Mesenchymal stem cell (in vitro differentiated cells and primary cell): ENCODE measurements at regions not wholly inside any gene's neighbourhood (a gene's known extent, or its start where the extent isn't known, plus 50 kb on each side); places are given as distances from the start of the nearest gene placed in this dataset.

ENCODE experiments used
- DNase-seq: peaks from one replicate; pipeline ENCODE4 v3.0.0-alpha.2; 2013
- H2AFZ ChIP-seq: one replicate; pipeline ENCODE4 v1.6.1; 2013; ENCODE audit warnings: low read depth, mild to moderate bottlenecking, control low read depth, inconsistent platforms, low read length, moderate library complexity
- H2AK5ac ChIP-seq: 2 replicates; pipeline ENCODE4 v1.6.1; 2013; ENCODE audit warnings: low read length, moderate library complexity, mild to moderate bottlenecking, inconsistent platforms; ENCODE audit not compliant: severe bottlenecking
- H2BK120ac ChIP-seq: one replicate; pipeline ENCODE4 v1.6.1; 2013; ENCODE audit warnings: low read depth, mild to moderate bottlenecking, inconsistent platforms, low read length, moderate library complexity
- H2BK12ac ChIP-seq, 2 experiments: one replicate each; pipeline ENCODE4 v1.6.1; 2013; ENCODE audit warnings: inconsistent platforms in 2 of 2, low read length in 2 of 2, mild to moderate bottlenecking in 2 of 2, moderate library complexity in 2 of 2, control low read depth in 1 of 2
- H2BK15ac ChIP-seq: one replicate; pipeline ENCODE4 v1.6.1; 2013; ENCODE audit warnings: mild to moderate bottlenecking, low read depth, inconsistent platforms; ENCODE audit not compliant: poor library complexity, severe bottlenecking
- H2BK5ac ChIP-seq: 2 replicates; pipeline ENCODE4 v1.6.1; 2013; ENCODE audit warnings: low read depth, mild to moderate bottlenecking, low read length, control low read depth, inconsistent platforms; ENCODE audit not compliant: poor library complexity, severe bottlenecking
- H3K14ac ChIP-seq, 2 experiments: one replicate each; pipeline ENCODE4 v1.6.1; 2013; ENCODE audit warnings: inconsistent platforms in 2 of 2, low read length in 2 of 2, control low read depth in 1 of 2, mild to moderate bottlenecking in 1 of 2, moderate library complexity in 1 of 2
- H3K18ac ChIP-seq, 2 experiments: one replicate each; pipeline ENCODE4 v1.6.1; 2013; ENCODE audit warnings: inconsistent platforms in 2 of 2, low read length in 2 of 2, control low read depth in 1 of 2, low read depth in 1 of 2, mild to moderate bottlenecking in 1 of 2
- H3K23ac ChIP-seq, 2 experiments: one replicate each; pipeline ENCODE4 v1.6.1; 2013; ENCODE audit warnings: inconsistent platforms in 2 of 2, low read length in 2 of 2, mild to moderate bottlenecking in 2 of 2, moderate library complexity in 2 of 2, control low read depth in 1 of 2
- H3K27ac ChIP-seq: 2 replicates; pipeline ENCODE4 v1.5.1; 2013; ENCODE audit warnings: mild to moderate bottlenecking, moderate library complexity, low read length, control low read depth, inconsistent platforms; ENCODE audit not compliant: poor library complexity, severe bottlenecking
- H3K27me3 ChIP-seq, 2 experiments: 2 replicates each; pipeline versions ENCODE4 v1.6.1 to v1.7.0; 2013; ENCODE audit warnings: low read length in 2 of 2, mild to moderate bottlenecking in 2 of 2, moderate library complexity in 2 of 2, control low read depth in 1 of 2, inconsistent platforms in 1 of 2; ENCODE audit not compliant: control insufficient read depth in 1 of 2, insufficient read depth in 1 of 2
- H3K36me3 ChIP-seq, 2 experiments: 2 replicates each; pipeline versions ENCODE4 v1.6.1 to v1.7.0; 2013; ENCODE audit warnings: low read length in 2 of 2, control low read depth in 1 of 2, inconsistent platforms in 1 of 2, low read depth in 1 of 2, mild to moderate bottlenecking in 1 of 2; ENCODE audit not compliant: insufficient read depth in 2 of 2, control insufficient read depth in 1 of 2
- H3K4ac ChIP-seq, 2 experiments: one replicate each; pipeline ENCODE4 v1.6.1; 2013; ENCODE audit warnings: inconsistent platforms in 2 of 2, low read length in 2 of 2, mild to moderate bottlenecking in 2 of 2, moderate library complexity in 2 of 2, control low read depth in 1 of 2, low read depth in 1 of 2
- H3K4me1 ChIP-seq: 2 replicates; pipeline ENCODE4 v1.6.1; 2013; ENCODE audit warnings: low read depth, low read length, control low read depth; ENCODE audit not compliant: control insufficient read depth, insufficient read depth
- H3K4me2 ChIP-seq: 2 replicates; pipeline ENCODE4 v1.6.1; 2013; ENCODE audit warnings: low read length, mild to moderate bottlenecking, inconsistent platforms; ENCODE audit not compliant: poor library complexity, severe bottlenecking
- H3K4me3 ChIP-seq, 2 experiments: 2 replicates each; pipeline versions ENCODE4 v1.5.1 to v1.7.0; 2013; ENCODE audit warnings: low read length in 2 of 2, mild to moderate bottlenecking in 2 of 2, control low read depth in 1 of 2, low read depth in 1 of 2; ENCODE audit not compliant: insufficient read depth in 1 of 2
- H3K79me1 ChIP-seq: replicated peaks from 2 replicates; pipeline ENCODE4 v1.6.1; 2013; ENCODE audit warnings: mild to moderate bottlenecking, control low read depth, low read length, inconsistent platforms; ENCODE audit not compliant: poor library complexity, severe bottlenecking
- H3K9ac ChIP-seq: 2 replicates; pipeline ENCODE4 v1.7.0; 2013; ENCODE audit warnings: mild to moderate bottlenecking, low read length, moderate library complexity
- H3K9me3 ChIP-seq: 2 replicates; pipeline ENCODE4 v1.7.0; 2013; ENCODE audit warnings: mild to moderate bottlenecking, low read length; ENCODE audit not compliant: control insufficient read depth
- H4K8ac ChIP-seq: one replicate; pipeline ENCODE4 v1.6.1; 2013; ENCODE audit warnings: inconsistent platforms, mild to moderate bottlenecking, low read length, moderate library complexity
- H4K91ac ChIP-seq: one replicate; pipeline ENCODE4 v1.6.1; 2013; ENCODE audit warnings: mild to moderate bottlenecking, low read length, inconsistent platforms
- WGBS: methylation state at CpG from one replicate; pipeline ENCODE4 v1.1.7; 2013; ENCODE audit warnings: mixed read lengths; 5-methylcytosine and 5-hydroxymethylcytosine counted together

DNA sequence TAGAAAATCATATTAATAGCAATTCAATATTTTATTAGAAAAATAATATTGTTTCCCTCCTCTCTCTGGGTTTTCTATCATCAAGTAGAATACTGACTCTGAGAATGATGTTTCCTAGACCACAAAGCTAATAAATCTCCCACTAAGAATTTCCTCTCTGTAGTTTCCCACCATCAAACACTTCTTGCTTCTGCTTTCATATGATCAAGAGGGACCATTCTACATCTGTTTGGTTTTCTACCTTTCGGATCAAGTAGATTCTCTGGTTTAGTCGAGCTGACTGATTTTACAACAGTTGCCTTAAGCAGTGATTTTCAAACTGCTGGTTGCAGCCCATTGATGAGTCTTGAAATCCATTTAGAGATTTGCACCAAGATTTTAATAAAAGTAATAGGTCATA, 240.2 kb upstream of the PTBP2 start:
- Histone ChIP-seq H3K4me3 (no peak overlapping the region), H2BK120ac (no peak overlapping the region), H3K27ac (no peak overlapping the region), H3K14ac (no peak overlapping the region), H3K9me3 (no peaks in the 10 kb centered on the region), H3K4ac (no peak overlapping the region), H3K9ac (no peak overlapping the region), H2AK5ac (no peak overlapping the region), H3K4me1 (no peaks in the 10 kb centered on the region), H2BK12ac (no peak overlapping the region), H4K91ac (no peak overlapping the region), H3K23ac (no peak overlapping the region), H3K27me3 (no peaks in the 10 kb centered on the region), H2BK5ac (no peak overlapping the region), H3K4me2 (no peak overlapping the region), H3K18ac (no peak overlapping the region), H3K36me3 (no peaks in the 10 kb centered on the region), H4K8ac (no peak overlapping the region), H3K79me1 (no peaks in the 10 kb centered on the region), H2AFZ (no peak overlapping the region), H2BK15ac (no peak overlapping the region)
- DNase-seq: no peak
- 100% methylated on average over 2 of the region's 2 CpGs for WGBS

DNA sequence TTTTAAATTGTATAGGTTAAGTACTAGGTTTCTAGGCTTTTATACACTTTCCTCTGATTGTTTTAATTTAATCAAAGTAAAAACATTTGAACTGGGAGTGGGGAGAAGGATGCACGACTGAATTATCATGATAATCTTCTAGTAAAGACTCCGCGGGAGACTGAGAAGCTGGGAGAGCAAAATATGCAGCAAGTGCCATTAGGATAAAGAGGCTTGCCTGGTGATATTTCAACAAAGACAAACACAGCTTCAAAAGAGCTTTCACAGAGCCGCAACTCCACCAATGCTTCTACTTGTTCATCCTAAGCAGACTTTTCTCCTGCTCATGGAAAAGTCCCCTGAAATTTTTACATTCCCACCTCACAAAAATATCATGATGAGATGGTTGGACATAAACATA, 239.0 kb upstream of the PTBP2 start:
- WGBS: 37% methylated on average over 4 of the region's 4 CpGs

DNA sequence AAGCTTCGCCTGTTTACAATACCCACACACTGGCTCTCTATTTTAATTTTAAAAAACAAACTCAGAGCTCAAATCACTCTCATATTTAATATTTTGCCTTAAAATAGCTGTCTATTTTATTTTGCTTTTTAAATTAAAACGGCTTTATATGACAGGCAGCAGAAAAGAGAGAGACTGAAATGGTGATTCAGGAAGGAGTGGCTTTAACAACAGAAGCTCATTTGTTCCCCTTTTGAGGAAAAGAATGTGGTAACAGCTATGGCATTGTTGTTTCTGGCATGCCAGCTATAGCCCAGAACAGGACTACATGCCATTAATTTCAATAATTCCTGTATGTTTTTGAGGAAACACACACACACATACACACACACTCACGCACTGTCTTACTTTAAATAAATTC, 234.2 kb upstream of the PTBP2 start:
- Histone ChIP-seq H3K23ac (no peak overlapping the region), H4K8ac (no peak overlapping the region), H2BK5ac (no peak overlapping the region), H3K18ac (no peak overlapping the region), H2BK12ac (no peak overlapping the region), H3K79me1 (no peaks in the 10 kb centered on the region), H3K4ac (no peak overlapping the region), H3K9me3 (no peaks in the 10 kb centered on the region), H3K36me3 (no peaks in the 10 kb centered on the region), H3K27ac (no peak overlapping the region), H2AFZ (no peak overlapping the region), H2BK15ac (no peak overlapping the region), H2BK120ac (no peak overlapping the region), H4K91ac (no peak overlapping the region), H3K27me3 (no peaks in the 10 kb centered on the region), H3K14ac (no peak overlapping the region), H3K9ac (no peak overlapping the region), H3K4me2 (no peak overlapping the region), H2AK5ac (no peak overlapping the region), H3K4me1 (no peaks in the 10 kb centered on the region), H3K4me3 (no peak overlapping the region)
- 94% methylated on average over 2 of the region's 3 CpGs for WGBS
- no peak for DNase-seq

More for the DNA sequence above, 239.0 kb upstream of the PTBP2 start:
- Histone ChIP-seq H3K4me2 (no peak overlapping the region), H3K4me3 (no peak overlapping the region), H2BK5ac (no peak overlapping the region), H2AK5ac (no peak overlapping the region), H3K27ac (no peak overlapping the region), H3K4ac (no peak overlapping the region), H4K8ac (no peak overlapping the region), H3K36me3 (no peaks in the 10 kb centered on the region), H4K91ac (no peak overlapping the region), H2BK15ac (no peak overlapping the region), H2BK120ac (no peak overlapping the region), H3K9ac (no peak overlapping the region), H3K14ac (no peak overlapping the region), H3K27me3 (no peaks in the 10 kb centered on the region), H2BK12ac (no peak overlapping the region), H3K4me1 (no peaks in the 10 kb centered on the region), H3K23ac (no peak overlapping the region), H3K18ac (no peak overlapping the region), H2AFZ (no peak overlapping the region), H3K9me3 (no peaks in the 10 kb centered on the region), H3K79me1 (no peaks in the 10 kb centered on the region)
- no peak for DNase-seq

DNA sequence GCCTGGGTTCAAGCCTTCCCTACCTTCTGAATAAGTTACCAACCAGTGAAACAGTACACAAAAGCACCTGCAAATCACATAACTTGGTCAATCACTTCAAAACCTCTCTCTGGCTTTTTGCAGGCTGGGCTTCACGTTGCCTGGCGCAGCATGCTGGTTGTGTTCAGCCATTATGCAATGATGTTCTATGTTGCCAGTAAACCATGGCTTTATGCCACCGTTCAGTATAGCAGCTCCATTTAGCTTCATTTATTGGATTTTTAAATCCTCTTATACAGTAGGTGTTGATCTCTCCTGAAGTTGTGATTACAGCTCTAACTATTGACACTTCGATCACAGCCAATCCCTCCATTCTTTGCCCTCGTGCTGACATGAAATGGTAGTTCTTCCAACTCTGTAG, 233.6 kb upstream of the PTBP2 start:
- 99% methylated on average over 4 of the region's 5 CpGs for WGBS

More for the DNA sequence above, 233.6 kb upstream of the PTBP2 start:
- DNase-seq: no peak
- H3K79me1 ChIP-seq: no peaks in the 10 kb centered on the region
- H2BK5ac ChIP-seq: no peak overlapping the region
- no peaks in the 10 kb centered on the region for H3K27me3 ChIP-seq
- no peak overlapping the region for H3K27ac ChIP-seq
- no peak overlapping the region for H4K91ac ChIP-seq
- H3K36me3 ChIP-seq: no peaks in the 10 kb centered on the region
- no peak overlapping the region for H3K4ac ChIP-seq
- H2AFZ ChIP-seq: no peak overlapping the region
- H4K8ac ChIP-seq: no peak overlapping the region
- no peak overlapping the region for H2BK12ac ChIP-seq
- H3K23ac ChIP-seq: no peak overlapping the region
- H2BK15ac ChIP-seq: no peak overlapping the region
- no peak overlapping the region for H3K9ac ChIP-seq
- no peak overlapping the region for H3K4me2 ChIP-seq
- H2BK120ac ChIP-seq: no peak overlapping the region
- no peak overlapping the region for H3K18ac ChIP-seq
- H3K4me1 ChIP-seq: no peaks in the 10 kb centered on the region
- no peaks in the 10 kb centered on the region for H3K9me3 ChIP-seq
- H2AK5ac ChIP-seq: no peak overlapping the region
- no peak overlapping the region for H3K4me3 ChIP-seq
- no peak overlapping the region for H3K14ac ChIP-seq
